ENCODE measurements at regions not wholly inside any gene's neighbourhood (a gene's known extent, or its start where the extent isn't known, plus 50 kb on each side); places are given as distances from the start of the nearest gene placed in this dataset.

DNA sequence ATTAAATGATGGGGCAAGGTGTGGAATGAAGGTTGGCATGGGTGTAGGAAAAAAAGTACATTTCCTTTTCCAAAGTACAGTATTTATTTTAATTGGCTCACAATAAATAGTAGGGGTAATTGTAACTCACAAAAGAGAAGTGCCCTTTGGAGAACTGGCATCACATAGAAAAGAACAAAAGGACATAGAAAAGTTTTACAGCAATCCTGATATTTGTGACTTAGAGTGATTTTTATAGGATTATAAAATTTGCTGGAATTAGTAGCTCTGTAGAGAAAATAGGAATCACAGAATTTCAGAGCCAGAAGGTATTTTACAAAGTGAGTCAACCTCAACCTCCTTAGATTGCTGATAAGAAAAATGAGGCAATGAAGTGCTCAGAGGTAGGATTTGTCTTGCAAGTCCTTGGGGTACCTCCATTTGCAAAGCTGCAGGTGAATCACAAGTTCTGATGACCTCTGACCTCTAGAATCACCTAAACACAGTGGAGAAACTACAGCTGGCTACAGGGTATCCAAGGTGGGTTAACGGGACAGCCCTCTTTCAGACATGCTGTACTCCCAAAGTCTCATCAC, 133.6 kb downstream of the SOCS6 start:
- Histone ChIP-seq H3K9me2 (replicated peaks; ENCODE audit: insufficient read depth) (no peaks in the 10 kb centered on the region), H3K27ac (no peak overlapping the region), H3K36me3 (replicated peaks; ENCODE audit: insufficient read depth, low read depth) (no peaks in the 10 kb centered on the region), H3K27me3 (no peaks in the 10 kb centered on the region), H3K9me3 (ENCODE audit: low read depth) (no peaks in the 10 kb centered on the region), H3K4me2 (no peak overlapping the region), H3K4me1 (ENCODE audit: insufficient read depth) (peaks cover 26% of the 10 kb centered on the region), H4K20me1 (ENCODE audit: insufficient read depth, poor library complexity, severe bottlenecking) (no peaks in the 10 kb centered on the region), H3K4me3 (no peak overlapping the region), H3K79me2 (no peaks in the 10 kb centered on the region), H2AFZ (no peak overlapping the region)
- 70% methylated on average over 1 of the region's 1 CpG for WGBS (ENCODE audit: low lambda C conversion rate, missing lambda C conversion rate)
- no peak for DNase-seq (ENCODE audit: low spot score)
- no peak for TF ChIP-seq EZH2phosphoT487 (IDR thresholded peaks at IDR 0.05; ENCODE audit: low read depth, severe bottlenecking, unreplicated experiment)
- no peak for TF ChIP-seq EZH2 (IDR thresholded peaks at IDR 0.05; ENCODE audit: borderline replicate concordance)
- TF ChIP-seq, protein P1, sequence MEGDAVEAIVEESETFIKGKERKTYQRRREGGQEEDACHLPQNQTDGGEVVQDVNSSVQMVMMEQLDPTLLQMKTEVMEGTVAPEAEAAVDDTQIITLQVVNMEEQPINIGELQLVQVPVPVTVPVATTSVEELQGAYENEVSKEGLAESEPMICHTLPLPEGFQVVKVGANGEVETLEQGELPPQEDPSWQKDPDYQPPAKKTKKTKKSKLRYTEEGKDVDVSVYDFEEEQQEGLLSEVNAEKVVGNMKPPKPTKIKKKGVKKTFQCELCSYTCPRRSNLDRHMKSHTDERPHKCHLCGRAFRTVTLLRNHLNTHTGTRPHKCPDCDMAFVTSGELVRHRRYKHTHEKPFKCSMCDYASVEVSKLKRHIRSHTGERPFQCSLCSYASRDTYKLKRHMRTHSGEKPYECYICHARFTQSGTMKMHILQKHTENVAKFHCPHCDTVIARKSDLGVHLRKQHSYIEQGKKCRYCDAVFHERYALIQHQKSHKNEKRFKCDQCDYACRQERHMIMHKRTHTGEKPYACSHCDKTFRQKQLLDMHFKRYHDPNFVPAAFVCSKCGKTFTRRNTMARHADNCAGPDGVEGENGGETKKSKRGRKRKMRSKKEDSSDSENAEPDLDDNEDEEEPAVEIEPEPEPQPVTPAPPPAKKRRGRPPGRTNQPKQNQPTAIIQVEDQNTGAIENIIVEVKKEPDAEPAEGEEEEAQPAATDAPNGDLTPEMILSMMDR (IDR thresholded peaks at IDR 0.05; ENCODE audit: poor library complexity): no peak

- H3K36me3 ChIP-seq (replicated peaks; ENCODE audit: insufficient read depth, low read depth): no peaks in the 10 kb centered on the region
- peaks cover 26% of the 10 kb centered on the region for H3K4me1 ChIP-seq (ENCODE audit: insufficient read depth)
- H3K79me2 ChIP-seq: no peaks in the 10 kb centered on the region
- no peaks in the 10 kb centered on the region for H3K9me2 ChIP-seq (replicated peaks; ENCODE audit: insufficient read depth)
- H3K27me3 ChIP-seq: no peaks in the 10 kb centered on the region
- peak; percentile 70 for DNase-seq (ENCODE audit: low spot score)
- no peak overlapping the region for H3K4me2 ChIP-seq
- no peaks in the 10 kb centered on the region for H4K20me1 ChIP-seq (ENCODE audit: insufficient read depth, poor library complexity, severe bottlenecking)
- no peak overlapping the region for H3K4me3 ChIP-seq
- no peaks in the 10 kb centered on the region for H3K9me3 ChIP-seq (ENCODE audit: low read depth)
- H3K27ac ChIP-seq: peak overlapping the region; percentile 1
- TF ChIP-seq, protein P1 (IDR thresholded peaks at IDR 0.05; ENCODE audit: poor library complexity): no peak
- TF ChIP-seq EZH2 (IDR thresholded peaks at IDR 0.05; ENCODE audit: borderline replicate concordance): no peak
- TF ChIP-seq EZH2phosphoT487 (IDR thresholded peaks at IDR 0.05; ENCODE audit: low read depth, severe bottlenecking, unreplicated experiment): no peak
- WGBS (ENCODE audit: low lambda C conversion rate, missing lambda C conversion rate): 69% methylated on average over 8 of the region's 8 CpGs
- no peak overlapping the region for H2AFZ ChIP-seq
Observed at GRCh38 chr18:70421471-70422390, 132.9 kb downstream of the SOCS6 start.

GRCh38 chr18:70420146-70420898, 131.5 kb downstream of the SOCS6 start:
- Histone ChIP-seq H3K9me3 (ENCODE audit: low read depth) (no peaks in the 10 kb centered on the region), H3K27ac (peak overlapping the region; percentile 56), H2AFZ (no peak overlapping the region), H3K9me2 (replicated peaks; ENCODE audit: insufficient read depth) (no peaks in the 10 kb centered on the region), H3K4me3 (no peak overlapping the region), H3K27me3 (no peaks in the 10 kb centered on the region), H3K4me2 (peak overlapping the region; percentile 52), H3K36me3 (replicated peaks; ENCODE audit: insufficient read depth, low read depth) (no peaks in the 10 kb centered on the region), H3K4me1 (ENCODE audit: insufficient read depth) (peaks cover 26% of the 10 kb centered on the region), H3K79me2 (no peaks in the 10 kb centered on the region), H4K20me1 (ENCODE audit: insufficient read depth, poor library complexity, severe bottlenecking) (no peaks in the 10 kb centered on the region)
- DNase-seq (ENCODE audit: low spot score): no peak
- no peak for TF ChIP-seq EZH2 (IDR thresholded peaks at IDR 0.05; ENCODE audit: borderline replicate concordance)
- TF ChIP-seq, protein P1 (IDR thresholded peaks at IDR 0.05; ENCODE audit: poor library complexity): no peak
- TF ChIP-seq EZH2phosphoT487 (IDR thresholded peaks at IDR 0.05; ENCODE audit: low read depth, severe bottlenecking, unreplicated experiment): no peak
- WGBS (ENCODE audit: low lambda C conversion rate, missing lambda C conversion rate): 62% methylated on average over 4 of the region's 4 CpGs
